ENCODE measurements at regions not wholly inside any gene's neighbourhood (a gene's known extent, or its start where the extent isn't known, plus 50 kb on each side); places are given as distances from the start of the nearest gene placed in this dataset.

- no peak for TF ChIP-seq CTCF (IDR thresholded peaks at IDR 0.05)
- ATAC-seq (ENCODE audit: low FRiP score): no peak
- no peak for DNase-seq (ENCODE audit: low spot score)
Observed at GRCh38 chr22:49518436-49518970, 309.2 kb downstream of the BRD1 start.

GRCh38 chr22:49517667-49518185, 309.9 kb downstream of the BRD1 start:
- no peak for TF ChIP-seq CTCF (IDR thresholded peaks at IDR 0.05)
- DNase-seq (ENCODE audit: low spot score) (no peak), ATAC-seq (ENCODE audit: low FRiP score) (no peak)

GRCh38 chr22:49517211-49517610, 310.5 kb downstream of the BRD1 start:
- TF ChIP-seq CTCF (IDR thresholded peaks at IDR 0.05): no peak
- ATAC-seq (ENCODE audit: low FRiP score) (no peak), DNase-seq (ENCODE audit: low spot score) (no peak)

- ATAC-seq (ENCODE audit: low FRiP score) (no peak), DNase-seq (ENCODE audit: low spot score) (no peak)
- no peak for TF ChIP-seq CTCF (IDR thresholded peaks at IDR 0.05)
Observed at GRCh38 chr22:49515475-49515874, 312.2 kb downstream of the BRD1 start.

- no peak for DNase-seq (ENCODE audit: low spot score)
- ATAC-seq (ENCODE audit: low FRiP score): no peak
- no peak for TF ChIP-seq CTCF (IDR thresholded peaks at IDR 0.05)
Observed at GRCh38 chr22:49514641-49515040, 313.0 kb downstream of the BRD1 start.

GRCh38 chr22:49514211-49514610, 313.5 kb downstream of the BRD1 start:
- no peak for TF ChIP-seq CTCF (IDR thresholded peaks at IDR 0.05)
- ATAC-seq (ENCODE audit: low FRiP score) (no peak), DNase-seq (ENCODE audit: low spot score) (no peak)

GRCh38 chr22:49513358-49513851, 314.3 kb downstream of the BRD1 start:
- no peak for ATAC-seq (ENCODE audit: low FRiP score)
- no peak for DNase-seq (ENCODE audit: low spot score)
- no peak for TF ChIP-seq CTCF (IDR thresholded peaks at IDR 0.05)

All from omental fat pad (tissue), 3 donors.